ENCODE measurements at regions not wholly inside any gene's neighbourhood (a gene's known extent, or its start where the extent isn't known, plus 50 kb on each side); places are given as distances from the start of the nearest gene placed in this dataset.

GRCh38 chrX:141975839-141976238 lies 72.1 kb downstream of the MAGEC1 start:
- TF ChIP-seq CTCF (IDR thresholded peaks at IDR 0.05; ENCODE audit: insufficient read depth, low read depth, low read length): no peak
- no peak for TF ChIP-seq EZH2 (IDR thresholded peaks at IDR 0.05; ENCODE audit: insufficient read depth, low read length)

All from astrocyte (in vitro differentiated cells and primary cell).